NCI-H774 (cell line): ENCODE measurements at regions not wholly inside any gene's neighbourhood (a gene's known extent, or its start where the extent isn't known, plus 50 kb on each side); places are given as distances from the start of the nearest gene placed in this dataset.
"Not testable (repeated sequence)": the region's sequence is repeated elsewhere in the genome, so short reads cannot be mapped to it uniquely, and the experiment has no call there.

ENCODE experiments used
- DNase-seq: peaks from one replicate; lab custom pipeline; 2025; lab: John Stamatoyannopoulos, UW

- no peak for DNase-seq
These were observed 543.6 kb downstream of the RFC3 start for GRCh38 chr13:34361560-34361959.

- DNase-seq = no peak
These were observed 545.3 kb downstream of the RFC3 start for GRCh38 chr13:34363266-34363665.

- DNase-seq = no peak
These were observed 546.7 kb downstream of the RFC3 start for GRCh38 chr13:34364633-34365032.

DNA sequence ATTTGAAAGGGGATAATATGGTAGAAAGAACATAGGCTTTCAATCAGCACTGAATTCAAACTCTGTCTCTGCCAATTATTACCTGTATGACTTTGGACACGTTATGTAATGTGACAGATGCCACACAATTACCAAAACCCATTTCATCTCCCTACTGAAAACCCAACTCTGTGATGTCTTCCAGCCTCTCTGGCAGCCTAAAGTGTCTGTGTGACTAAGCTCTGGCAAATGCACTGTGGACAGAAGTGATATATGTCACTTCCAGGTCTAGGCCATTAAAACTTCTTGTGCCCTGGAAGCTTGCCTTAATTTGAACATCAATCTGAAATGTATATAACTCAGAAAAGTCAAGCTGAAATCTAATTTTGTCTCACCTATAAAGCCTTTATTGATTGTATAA lies 552.0 kb downstream of the RFC3 start:
- DNase-seq = no peak

GRCh38 chr13:34371108-34371507 lies 553.2 kb downstream of the RFC3 start:
- DNase-seq = no peak

DNA sequence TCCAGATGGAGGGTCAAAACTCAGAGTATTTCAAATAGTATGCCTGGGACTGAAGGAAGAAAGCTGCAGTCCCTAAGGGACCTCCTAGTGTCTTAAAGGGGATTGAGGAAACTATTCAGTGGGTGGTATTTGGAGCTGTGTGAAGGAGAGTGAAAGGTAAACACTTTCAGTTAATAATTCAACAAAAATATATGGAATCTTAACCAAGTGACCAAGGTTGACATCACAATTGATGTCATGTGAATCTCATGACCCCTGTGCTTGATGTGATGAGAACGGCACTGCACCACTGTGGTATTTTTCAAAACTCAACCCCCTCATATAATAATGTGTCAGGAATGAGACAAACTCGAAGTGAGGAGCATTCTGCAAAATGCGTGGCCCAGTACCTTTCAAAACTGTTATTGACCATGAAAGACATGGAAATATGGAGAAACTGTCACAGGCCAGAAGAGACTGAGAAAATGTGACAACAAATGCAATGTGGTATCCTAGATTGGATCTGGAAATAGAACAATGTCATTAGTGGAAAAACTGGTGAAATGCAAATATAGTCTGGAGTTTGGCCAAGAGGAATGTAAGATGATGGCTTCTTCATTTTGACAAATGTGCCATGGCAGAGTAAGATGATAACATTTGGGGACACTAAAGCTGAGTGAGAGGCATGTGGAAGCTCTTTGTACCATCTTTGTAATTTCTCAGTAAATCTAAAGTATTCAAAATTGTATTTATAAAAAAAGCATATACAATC lies 553.9 kb downstream of the RFC3 start:
- DNase-seq = no peak

DNA sequence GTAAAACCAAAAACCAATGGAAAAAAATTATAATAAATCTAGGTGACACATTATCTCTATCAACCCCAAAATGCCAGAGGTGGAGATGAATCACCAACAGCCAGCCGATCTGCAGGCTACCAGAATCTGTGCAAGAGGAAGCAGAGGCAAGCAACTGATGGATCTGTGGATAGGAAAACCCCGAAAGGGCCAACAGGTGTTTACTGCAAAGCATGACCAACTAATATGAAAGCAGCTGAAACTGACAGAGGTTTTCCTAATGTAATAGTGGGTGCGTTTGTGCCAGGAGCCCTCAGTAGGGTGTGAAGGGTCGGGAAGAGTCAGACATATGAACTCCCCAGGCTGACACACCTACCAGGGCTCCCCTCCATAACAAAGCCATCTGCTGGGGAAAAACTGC lies 554.6 kb downstream of the RFC3 start:
- no peak for DNase-seq

GRCh38 chr13:34376483-34376882 lies 558.5 kb downstream of the RFC3 start:
- no peak for DNase-seq

GRCh38 chr13:34381228-34381627 lies 560.8 kb upstream of the NBEA start:
- DNase-seq = no peak

GRCh38 chr13:34383728-34384127 lies 558.3 kb upstream of the NBEA start:
- DNase-seq = no peak

GRCh38 chr13:34386229-34386628 lies 555.8 kb upstream of the NBEA start:
- DNase-seq = not testable (repeated sequence)

DNA sequence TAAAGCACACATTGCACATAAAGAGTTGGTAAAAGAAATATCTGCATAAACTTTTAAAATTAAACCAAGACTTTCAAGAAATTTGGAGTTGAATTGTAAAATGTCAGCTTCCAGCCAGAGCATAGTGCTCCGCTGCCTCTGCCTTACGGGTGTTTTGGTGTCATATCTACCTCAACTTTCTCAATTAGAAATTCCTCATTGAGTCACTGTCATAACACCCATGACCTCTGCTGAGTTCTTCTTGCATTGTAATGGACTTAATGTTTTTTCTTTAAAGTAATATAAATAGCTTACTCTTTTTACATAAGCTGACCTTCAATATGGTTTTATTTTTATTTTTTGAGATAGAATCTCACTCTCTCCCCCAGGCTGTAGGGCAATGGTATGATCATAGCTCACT lies 551.0 kb upstream of the NBEA start:
- DNase-seq = no peak

- no peak for DNase-seq
These were observed 540.4 kb upstream of the NBEA start for GRCh38 chr13:34401696-34402095.

DNA sequence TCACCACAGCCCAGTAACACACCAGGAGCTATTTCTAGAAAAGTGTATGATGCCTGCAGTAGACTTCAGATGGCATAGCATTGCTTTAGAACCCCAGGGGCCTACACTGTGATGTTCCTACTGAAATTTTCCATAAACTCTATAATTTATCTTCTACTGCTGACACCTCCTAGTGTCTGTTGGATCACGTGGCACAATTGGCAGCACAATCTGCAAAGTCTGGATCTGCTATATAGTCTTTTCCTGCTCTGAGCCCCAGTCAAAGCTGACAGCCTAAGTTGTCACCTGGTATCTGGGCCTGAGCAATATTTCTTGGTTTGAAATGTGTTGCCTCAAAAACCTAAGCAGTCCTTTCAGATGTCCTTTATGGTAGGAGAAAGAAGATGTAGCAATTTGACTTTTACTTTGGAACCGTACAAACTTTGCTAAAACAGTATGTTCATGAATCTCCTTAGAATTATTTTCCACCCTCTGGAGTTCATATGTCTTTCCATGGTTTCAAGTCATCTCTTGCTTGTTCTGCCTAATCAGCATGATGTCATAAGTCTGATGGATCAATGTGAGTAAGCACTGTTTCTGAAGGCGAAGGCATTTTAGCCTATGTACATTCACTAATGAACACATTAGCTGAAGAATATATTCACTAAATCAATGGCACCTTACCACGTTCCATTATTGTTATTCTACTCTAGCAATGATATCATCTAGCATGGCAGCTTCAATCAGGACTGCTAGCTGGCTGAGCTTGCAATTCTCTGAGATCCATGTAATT lies 536.5 kb upstream of the NBEA start:
- DNase-seq = no peak

GRCh38 chr13:34408640-34409039 lies 533.4 kb upstream of the NBEA start:
- DNase-seq = no peak

- DNase-seq = no peak
These were observed 532.4 kb upstream of the NBEA start for GRCh38 chr13:34409496-34410182.

DNA sequence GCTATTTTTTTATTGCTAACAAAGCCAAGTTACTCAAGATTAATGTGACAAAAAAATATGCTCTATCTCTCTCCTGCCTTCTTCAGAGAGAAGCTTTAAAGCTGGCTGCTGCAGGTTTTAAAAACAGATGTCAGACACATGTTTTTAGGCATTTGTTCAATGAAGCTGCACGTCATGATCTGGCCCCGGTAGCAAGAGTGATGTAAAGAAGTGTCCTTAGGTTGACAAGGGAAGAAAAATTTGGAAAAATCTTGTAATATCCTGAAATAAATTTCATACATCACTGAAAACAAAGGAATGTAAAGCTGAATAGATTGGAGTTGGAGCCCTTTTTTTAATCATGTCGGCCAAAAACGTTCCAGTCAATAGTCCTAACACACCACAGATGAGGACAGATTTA lies 531.4 kb upstream of the NBEA start:
- DNase-seq = no peak

DNA sequence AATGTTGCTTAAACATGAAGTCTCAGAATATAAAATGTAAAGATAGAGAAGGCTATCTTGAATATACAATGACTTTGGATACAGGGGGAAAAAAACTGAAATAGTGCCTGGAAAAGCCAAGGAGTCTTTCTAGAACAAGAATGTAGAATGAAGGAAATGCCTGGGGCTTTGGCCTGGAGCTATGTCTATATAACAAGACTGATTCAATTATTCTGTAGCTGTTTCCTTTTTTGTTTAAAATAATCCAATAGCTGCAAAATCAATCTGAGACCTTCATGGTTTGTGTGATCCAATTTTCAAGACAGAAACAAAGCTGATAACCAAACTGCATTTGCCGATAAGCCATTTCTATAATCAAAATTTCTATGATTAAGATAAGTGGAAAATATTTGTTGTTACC lies 530.9 kb upstream of the NBEA start:
- no peak for DNase-seq

DNA sequence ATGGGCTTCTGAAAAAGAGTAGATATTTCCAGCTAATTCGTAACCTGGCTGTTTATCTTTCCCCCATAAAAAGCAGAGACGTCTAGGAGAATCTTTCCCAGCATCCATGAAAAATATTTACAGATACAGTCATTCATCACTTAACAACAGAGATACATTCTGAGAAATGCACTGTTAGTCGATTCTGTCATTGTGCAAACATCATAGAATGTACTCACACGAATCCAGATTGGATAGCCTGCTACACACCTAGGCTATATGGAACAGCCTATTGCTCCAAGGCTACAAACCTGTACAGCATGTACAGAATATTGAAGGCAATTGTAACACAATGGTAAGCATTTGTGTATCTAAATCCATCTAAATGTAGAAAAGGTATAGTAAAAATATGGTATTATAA lies 530.2 kb upstream of the NBEA start:
- no peak for DNase-seq

- no peak for DNase-seq
These were observed 529.8 kb upstream of the NBEA start for GRCh38 chr13:34412295-34412694.

GRCh38 chr13:34412817-34413375 lies 529.2 kb upstream of the NBEA start:
- no peak for DNase-seq

DNA sequence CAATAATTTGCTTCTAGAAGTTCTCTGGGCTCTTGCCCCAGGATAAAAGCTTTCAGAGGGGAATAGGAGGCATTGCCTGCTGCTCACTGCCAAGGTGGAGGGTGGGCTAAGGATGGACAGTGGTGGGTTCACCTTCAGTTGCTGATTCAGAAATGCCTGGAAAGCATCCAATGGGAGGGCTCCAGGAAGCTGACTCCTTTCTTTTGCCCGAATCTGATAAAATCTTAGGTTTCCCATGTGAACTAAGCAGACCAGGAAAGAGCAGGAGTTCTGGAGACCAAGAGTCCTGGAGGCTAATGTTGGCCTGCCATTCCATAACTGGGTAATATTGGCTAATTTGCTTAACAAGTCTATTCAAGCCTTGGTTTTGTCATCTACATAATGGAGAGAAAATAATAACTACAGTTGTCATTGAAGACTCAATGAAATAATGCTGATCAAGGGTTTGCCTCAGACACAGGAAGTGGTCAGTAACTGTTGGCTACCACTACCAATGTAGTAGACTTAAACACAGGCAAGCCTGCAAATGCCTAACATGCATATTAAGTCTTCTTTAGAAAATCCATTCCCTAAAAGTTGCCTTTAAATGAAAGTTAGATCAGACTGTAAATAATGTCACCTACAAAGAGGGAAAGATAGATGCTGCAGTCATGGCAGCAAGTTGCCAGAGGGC lies 528.4 kb upstream of the NBEA start:
- DNase-seq = no peak
